ENCODE measurements at regions not wholly inside any gene's neighbourhood (a gene's known extent, or its start where the extent isn't known, plus 50 kb on each side); places are given as distances from the start of the nearest gene placed in this dataset.

GRCh38 chr2:15840969-15841368 is 99.4 kb upstream of the MYCN start:
- intact Hi-C loops (cut with micrococcal nuclease) = no loop called here
- ChIA-PET CTCF (interaction anchor here (0.6 to 0.9 kb wide), 2 partner anchors 174 to 199 kb away, joined by 3 read pairs; no protein-coding TSS in a partner anchor), POLR2A (no interaction called here)
- Mint-ChIP-seq H3K9me3 (ENCODE audit: unreplicated experiment) (peaks cover 6% of the 10 kb centered on the region), H3K36me3 (ENCODE audit: insufficient read depth, unreplicated experiment) (no peaks in the 10 kb centered on the region), H3K4me1 (ENCODE audit: insufficient read depth, unreplicated experiment) (no peaks in the 10 kb centered on the region), H3K27me3 (ENCODE audit: insufficient read depth, unreplicated experiment) (no peaks in the 10 kb centered on the region), H3K27ac (ENCODE audit: low read depth, unreplicated experiment) (no peak overlapping the region), H3K4me3 (ENCODE audit: unreplicated experiment) (no peak overlapping the region)
- no TSS peak for BruUV-seq (replicated peaks)
- TF ChIP-seq CTCF (IDR thresholded peaks at IDR 0.05; ENCODE audit: unreplicated experiment) = no peak
- DNase-seq (ENCODE audit: unreplicated experiment) = no peak

GRCh38 chr2:15841776-15842560 is 98.4 kb upstream of the MYCN start:
- no peaks in the 10 kb centered on the region for H3K4me1 Mint-ChIP-seq (ENCODE audit: insufficient read depth, unreplicated experiment)
- H3K27me3 Mint-ChIP-seq (ENCODE audit: insufficient read depth, unreplicated experiment) = no peaks in the 10 kb centered on the region
- CTCF ChIA-PET = interaction anchor here (0.6 to 0.9 kb wide), 2 partner anchors 175 to 200 kb away, joined by 3 read pairs; no protein-coding TSS in a partner anchor
- no peak overlapping the region for H3K27ac Mint-ChIP-seq (ENCODE audit: low read depth, unreplicated experiment)
- BruUV-seq (replicated peaks) = no TSS peak
- H3K4me3 Mint-ChIP-seq (ENCODE audit: unreplicated experiment) = no peak overlapping the region
- DNase-seq (ENCODE audit: unreplicated experiment) = no peak
- POLR2A ChIA-PET = no interaction called here
- no peaks in the 10 kb centered on the region for H3K36me3 Mint-ChIP-seq (ENCODE audit: insufficient read depth, unreplicated experiment)
- no peak for TF ChIP-seq CTCF (IDR thresholded peaks at IDR 0.05; ENCODE audit: unreplicated experiment)
- H3K9me3 Mint-ChIP-seq (ENCODE audit: unreplicated experiment) = peaks cover 6% of the 10 kb centered on the region
- intact Hi-C loops (cut with micrococcal nuclease) = no loop called here

- H3K4me1 Mint-ChIP-seq (ENCODE audit: insufficient read depth, unreplicated experiment) = no peaks in the 10 kb centered on the region
Measured at GRCh38 chr2:15842758-15843666, 97.3 kb upstream of the MYCN start.

More at GRCh38 chr2:15842758-15843666, 97.3 kb upstream of the MYCN start:
- Mint-ChIP-seq H3K4me3 (ENCODE audit: unreplicated experiment) (no peak overlapping the region), H3K36me3 (ENCODE audit: insufficient read depth, unreplicated experiment) (no peaks in the 10 kb centered on the region), H3K9me3 (ENCODE audit: unreplicated experiment) (peaks cover 6% of the 10 kb centered on the region), H3K27me3 (ENCODE audit: insufficient read depth, unreplicated experiment) (no peaks in the 10 kb centered on the region), H3K27ac (ENCODE audit: low read depth, unreplicated experiment) (no peak overlapping the region)
- POLR2A ChIA-PET = interaction anchor here (0.8 kb wide), 1 partner anchor 784 kb away, joined by 3 read pairs; no protein-coding TSS in a partner anchor
- intact Hi-C loops (cut with micrococcal nuclease) = no loop called here
- CTCF ChIA-PET = no interaction called here
- TF ChIP-seq CTCF (IDR thresholded peaks at IDR 0.05; ENCODE audit: unreplicated experiment) = no peak
- BruUV-seq (replicated peaks) = no TSS peak
- DNase-seq (ENCODE audit: unreplicated experiment) = no peak

Data from MCF 10A (cell line).